ENCODE measurements at regions not wholly inside any gene's neighbourhood (a gene's known extent, or its start where the extent isn't known, plus 50 kb on each side); places are given as distances from the start of the nearest gene placed in this dataset.

GRCh38 chr10:78279756-78280155 is 246.1 kb downstream of the RPS24 start:
- no peak for TF ChIP-seq CTCF (IDR thresholded peaks at IDR 0.05)
- H3K27ac ChIP-seq: no peak overlapping the region
- DNase-seq (ENCODE audit: low spot score): no peak
- H3K4me3 ChIP-seq: no peak overlapping the region

GRCh38 chr10:78280604-78281003 is 246.9 kb downstream of the RPS24 start:
- Histone ChIP-seq H3K27ac (no peak overlapping the region), H3K4me3 (no peak overlapping the region)
- no peak for TF ChIP-seq CTCF (IDR thresholded peaks at IDR 0.05)
- no peak for DNase-seq (ENCODE audit: low spot score)

- TF ChIP-seq CTCF (IDR thresholded peaks at IDR 0.05): no peak
- no peak for DNase-seq (ENCODE audit: low spot score)
- no peak overlapping the region for H3K27ac ChIP-seq
- H3K4me3 ChIP-seq: no peak overlapping the region
Measured at GRCh38 chr10:78281627-78282026, 248.0 kb downstream of the RPS24 start.

- no peak for TF ChIP-seq CTCF (IDR thresholded peaks at IDR 0.05)
- no peak overlapping the region for H3K27ac ChIP-seq
- no peak for DNase-seq (ENCODE audit: low spot score)
- H3K4me3 ChIP-seq: no peak overlapping the region
Measured at GRCh38 chr10:78283069-78283682, 249.5 kb downstream of the RPS24 start.

GRCh38 chr10:78284381-78284780 is 250.7 kb downstream of the RPS24 start:
- DNase-seq (ENCODE audit: low spot score): no peak
- no peak overlapping the region for H3K27ac ChIP-seq
- TF ChIP-seq CTCF (IDR thresholded peaks at IDR 0.05): no peak
- H3K4me3 ChIP-seq: no peak overlapping the region

- no peak for TF ChIP-seq CTCF (IDR thresholded peaks at IDR 0.05)
- DNase-seq (ENCODE audit: low spot score): no peak
- Histone ChIP-seq H3K4me3 (no peak overlapping the region), H3K27ac (no peak overlapping the region)
Measured at GRCh38 chr10:78285226-78285625, 251.6 kb downstream of the RPS24 start.

- DNase-seq (ENCODE audit: low spot score): no peak
- TF ChIP-seq CTCF (IDR thresholded peaks at IDR 0.05): no peak
- Histone ChIP-seq H3K4me3 (no peak overlapping the region), H3K27ac (no peak overlapping the region)
Measured at GRCh38 chr10:78286186-78286585, 252.5 kb downstream of the RPS24 start.

All from coronary artery (tissue), 2 donors.